Stimulated activated CD8-positive, alpha-beta memory T cell treated with anti-CD3 and anti-CD28 coated beads, Interleukin-15, amount 100 ng/mL, for 48 hours (primary cell): ENCODE measurements at regions not wholly inside any gene's neighbourhood (a gene's known extent, or its start where the extent isn't known, plus 50 kb on each side); places are given as distances from the start of the nearest gene placed in this dataset.
"Not testable (repeated sequence)": the region's sequence is repeated elsewhere in the genome, so short reads cannot be mapped to it uniquely, and the experiment has no call there.

Experiments
- DNase-seq, 2 donors: peaks; one replicate each; pipeline ENCODE4 v3.0.0-alpha.2; 2020; ENCODE audit warnings: low read depth in 2 of 2

DNA sequence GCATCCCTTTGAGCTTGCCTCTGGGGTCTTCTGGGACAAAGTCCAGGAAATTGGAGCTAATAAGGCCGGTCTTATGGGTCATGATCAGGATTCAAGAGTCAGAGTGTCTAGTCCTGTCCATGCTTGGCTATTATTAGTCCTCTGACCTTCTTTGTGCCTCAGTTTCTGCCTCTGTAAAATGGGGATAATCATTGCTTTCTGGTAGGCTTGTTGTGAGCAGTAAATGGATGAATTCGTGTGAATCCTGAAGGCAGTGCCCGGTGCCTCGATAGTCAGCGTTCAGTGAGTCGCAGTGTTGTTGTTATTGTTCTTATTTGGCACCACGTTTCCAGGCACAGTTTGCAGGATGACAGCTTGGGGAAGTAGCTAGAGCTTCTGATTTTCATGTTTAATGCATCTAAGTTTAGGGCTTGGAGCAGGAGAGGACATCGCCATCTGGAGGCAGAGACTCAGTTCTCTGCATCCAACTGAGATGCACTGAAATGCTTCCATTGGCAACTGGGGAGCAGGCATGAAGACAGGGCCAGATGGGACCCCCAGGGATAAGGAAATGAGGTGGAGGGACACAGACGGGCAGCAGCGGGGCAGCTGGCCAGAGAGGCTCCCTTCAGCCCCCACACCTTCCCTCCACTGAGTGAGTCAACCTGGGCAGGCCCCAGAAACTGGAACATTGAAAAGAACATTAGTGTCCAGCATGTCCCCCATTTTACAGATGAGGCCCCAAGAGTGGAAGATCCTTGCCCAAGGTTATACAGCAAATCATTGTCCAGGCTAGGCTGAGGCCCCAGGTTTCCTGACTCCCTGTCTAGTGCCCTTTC lies 160.3 kb downstream of the PTPRU start:
- DNase-seq: no peak

DNA sequence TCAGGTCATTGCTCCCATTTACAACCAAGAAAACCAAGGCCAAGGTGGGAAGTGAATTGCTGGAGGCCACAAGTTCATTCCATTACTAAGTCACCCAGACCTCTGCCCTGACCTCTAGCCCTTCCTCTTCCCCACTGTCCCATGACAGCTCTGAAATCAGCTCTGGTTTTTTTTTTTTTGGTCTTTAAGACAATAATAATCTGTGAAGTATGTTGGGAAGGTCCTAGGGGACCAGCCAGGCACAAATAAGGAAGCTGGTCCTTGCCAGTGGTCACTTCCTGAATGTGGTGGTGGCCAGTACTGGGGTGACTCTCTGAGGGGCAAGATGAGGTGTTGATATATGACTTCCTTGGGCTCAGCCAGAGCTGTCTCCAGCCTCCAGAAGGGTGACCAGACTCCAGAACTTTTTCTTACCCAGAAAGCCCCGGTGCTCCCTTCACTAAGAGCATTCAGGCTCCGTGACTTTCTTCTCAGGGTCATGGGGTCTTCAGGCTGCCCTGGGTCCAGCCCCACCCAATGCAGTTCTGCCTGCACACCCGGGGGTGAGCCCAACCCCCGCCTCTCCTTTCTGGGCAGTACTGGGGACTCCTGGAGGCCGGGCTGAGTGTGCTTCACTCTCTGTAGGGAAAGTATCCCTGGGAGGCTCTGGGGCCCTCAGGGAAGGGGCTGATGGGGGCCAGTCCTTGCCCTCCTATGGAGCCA lies 159.6 kb downstream of the PTPRU start:
- DNase-seq: no peak

DNA sequence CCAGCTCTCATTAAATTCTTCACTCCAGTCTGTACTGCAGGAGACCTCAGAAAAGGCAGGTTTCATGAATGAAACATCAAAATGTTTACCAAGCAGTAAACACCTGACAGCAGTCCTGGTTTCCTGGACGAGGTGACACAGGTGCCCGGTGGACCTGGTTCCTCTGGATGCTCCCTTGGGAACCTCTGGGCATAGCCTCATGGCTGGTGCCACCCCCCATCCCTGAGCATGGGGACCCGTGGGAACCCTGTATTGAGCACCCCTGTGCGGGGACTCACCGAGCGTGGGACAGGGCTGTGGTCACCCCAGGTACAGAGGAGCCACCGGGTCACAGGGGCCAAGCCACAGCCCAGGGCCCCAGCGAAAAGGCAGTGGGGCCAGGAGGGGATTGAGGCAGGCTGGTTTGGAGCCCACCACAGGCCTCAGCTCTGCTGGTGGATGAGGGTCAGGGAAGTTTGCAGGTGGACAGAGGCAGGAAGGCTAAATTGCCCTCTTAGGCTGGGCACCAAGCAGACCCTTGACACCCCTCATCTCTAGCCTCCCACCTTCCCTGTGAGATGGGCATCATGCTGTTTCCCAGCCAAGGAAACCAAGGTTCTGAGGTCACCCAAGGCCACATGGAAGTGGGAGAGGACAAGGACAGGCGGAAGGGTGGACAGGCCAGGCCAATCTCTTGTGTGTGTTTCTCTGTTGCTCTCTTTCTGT lies 158.4 kb downstream of the PTPRU start:
- no peak for DNase-seq

DNA sequence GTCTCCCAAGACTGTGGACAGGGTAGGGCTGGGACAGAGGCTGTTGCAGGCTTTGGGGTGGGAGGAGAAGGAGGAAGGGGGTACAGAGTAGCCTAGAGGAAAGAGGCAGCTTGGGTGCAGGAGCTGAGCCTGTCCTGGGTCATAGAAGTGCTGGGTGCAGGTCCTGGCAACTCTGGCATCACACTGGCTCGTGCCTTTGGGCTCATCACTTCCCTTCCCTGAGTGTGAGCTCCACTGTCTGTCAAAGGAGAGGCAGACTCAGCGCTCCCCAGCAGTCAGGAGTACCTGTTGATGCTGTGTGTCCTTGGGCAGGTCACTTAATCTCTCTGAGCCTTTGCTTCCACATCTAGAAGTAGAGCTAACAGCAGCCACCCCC lies 157.1 kb downstream of the PTPRU start:
- DNase-seq: no peak

DNA sequence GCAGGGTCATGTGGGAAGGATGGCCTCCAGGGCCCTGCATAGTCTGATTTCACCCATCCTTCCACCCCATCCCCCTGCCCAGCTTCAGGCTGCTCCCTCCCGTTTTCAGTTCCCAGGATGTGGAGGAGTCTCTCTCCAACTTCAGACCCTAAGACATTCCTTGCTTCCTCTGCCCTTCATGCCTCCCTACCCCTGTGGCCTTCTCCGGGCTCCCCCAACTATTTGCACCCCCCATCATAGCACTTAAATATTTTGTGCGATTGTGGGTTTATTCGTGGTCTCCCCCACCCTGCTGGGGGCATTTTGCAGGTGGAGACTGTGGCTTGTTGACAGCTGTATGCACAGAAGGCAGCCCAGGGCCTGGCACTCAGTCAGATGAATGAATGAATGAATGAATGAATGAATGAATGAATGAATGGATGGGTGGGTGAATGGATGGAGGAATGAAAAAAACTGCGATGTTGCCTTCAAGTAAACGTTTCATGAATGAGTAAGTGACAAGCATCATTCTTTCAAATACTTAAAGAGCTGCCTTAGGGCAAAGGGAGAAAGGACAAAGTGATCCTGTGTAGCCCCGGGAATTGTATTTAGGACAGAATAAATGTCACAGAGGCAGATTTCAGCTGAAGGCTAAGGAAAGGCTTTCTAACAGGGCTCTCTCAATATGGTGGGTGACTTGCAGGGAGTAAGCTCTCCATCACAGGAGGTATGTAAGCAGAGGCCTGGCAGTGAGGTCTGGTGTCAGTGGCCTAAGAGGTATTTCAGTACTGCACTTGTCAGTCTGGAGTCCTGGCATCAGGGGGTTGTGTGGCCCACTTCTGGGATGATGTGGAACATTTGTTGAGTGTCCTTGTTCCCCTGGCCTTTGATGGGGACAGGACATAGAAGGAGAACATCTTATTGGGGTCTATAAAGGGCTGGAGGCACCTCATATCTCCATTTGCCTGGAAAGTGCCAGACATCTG lies 156.4 kb downstream of the PTPRU start:
- DNase-seq: no peak

DNA sequence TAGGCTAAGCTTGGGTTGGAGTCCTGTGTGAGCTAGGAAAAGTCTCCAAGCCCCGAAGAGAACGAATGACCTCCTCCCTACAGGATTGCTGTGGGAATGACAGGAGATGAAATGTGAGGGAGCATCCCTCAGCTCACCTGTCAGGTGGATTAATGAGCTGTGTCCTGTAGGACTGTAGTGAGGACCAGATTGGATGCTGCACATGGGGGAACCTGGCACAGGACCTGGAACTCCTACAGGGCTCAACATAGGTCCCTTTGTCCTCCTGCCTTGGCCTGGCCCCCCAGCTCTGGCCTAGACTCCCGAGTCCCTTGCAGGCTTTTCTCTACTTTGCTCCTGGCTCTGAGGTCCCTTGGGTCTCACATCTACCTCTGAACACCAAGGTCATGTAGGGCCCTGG lies 155.7 kb downstream of the PTPRU start:
- DNase-seq: no peak

DNA sequence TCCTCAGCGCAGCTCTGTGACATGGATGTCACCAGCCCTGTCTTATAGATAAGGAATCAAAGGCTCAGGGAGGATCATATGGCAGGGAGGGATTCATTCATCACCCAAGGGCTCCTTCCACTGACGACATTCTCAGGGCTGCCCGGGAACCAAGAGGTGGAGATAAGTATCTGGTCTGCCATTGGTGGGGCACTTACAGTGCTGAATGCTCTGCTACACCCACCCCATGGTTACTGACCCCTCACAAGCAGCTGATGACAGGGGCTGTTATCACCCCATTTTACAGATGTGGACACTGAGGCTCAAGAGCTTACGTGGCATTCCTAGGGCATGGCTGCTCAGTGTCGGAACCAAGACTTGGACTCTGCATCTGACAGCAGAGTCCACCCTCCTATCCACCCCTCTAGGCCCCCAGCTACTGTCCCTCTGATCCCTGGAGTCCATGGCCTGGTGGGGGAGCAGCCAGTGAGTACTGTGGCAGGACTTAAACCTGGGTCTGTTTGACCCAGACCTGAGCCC lies 155.1 kb downstream of the PTPRU start:
- DNase-seq: no peak

DNA sequence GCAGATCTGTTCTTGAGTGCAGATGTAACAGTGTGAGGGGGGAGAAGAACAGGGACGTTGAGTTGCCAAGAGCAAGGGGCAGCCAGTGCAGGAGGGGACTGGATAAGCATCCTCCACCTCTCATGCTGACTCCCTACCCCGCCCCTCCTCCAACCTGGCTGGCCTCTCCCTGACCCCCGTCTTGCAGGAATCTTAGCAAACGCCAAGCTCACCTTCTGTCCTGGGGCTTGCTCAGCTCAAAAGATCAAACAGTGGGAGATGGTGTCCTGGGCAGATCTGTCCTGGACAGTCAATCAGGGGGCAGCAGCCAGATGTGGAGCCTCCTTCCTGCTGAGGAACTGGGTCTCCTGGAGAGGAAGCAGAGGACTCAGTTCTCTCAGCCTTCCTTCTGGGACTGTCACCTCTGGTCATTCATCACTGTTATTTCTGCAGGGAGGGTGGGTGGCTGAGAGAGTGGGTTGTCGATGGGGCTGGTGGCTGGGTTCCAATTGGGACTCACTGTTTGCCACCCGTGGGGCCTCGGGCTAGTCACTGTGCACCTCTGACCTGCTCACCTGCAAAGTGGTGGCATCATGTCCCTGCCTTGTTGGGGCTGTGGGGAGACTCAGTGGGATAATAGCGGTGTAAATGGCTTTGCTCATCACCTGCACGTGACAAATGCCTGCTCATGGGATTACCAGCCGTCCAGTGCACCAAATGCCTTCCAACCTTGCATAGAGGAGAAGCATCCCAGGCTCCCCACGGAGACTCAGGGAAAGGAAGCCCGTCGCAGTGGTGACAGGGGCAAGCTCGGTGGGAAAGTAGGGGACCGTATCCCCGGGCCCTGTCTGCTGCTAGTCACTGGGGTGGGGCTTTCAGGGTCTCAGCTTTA lies 154.4 kb downstream of the PTPRU start:
- no peak for DNase-seq

DNA sequence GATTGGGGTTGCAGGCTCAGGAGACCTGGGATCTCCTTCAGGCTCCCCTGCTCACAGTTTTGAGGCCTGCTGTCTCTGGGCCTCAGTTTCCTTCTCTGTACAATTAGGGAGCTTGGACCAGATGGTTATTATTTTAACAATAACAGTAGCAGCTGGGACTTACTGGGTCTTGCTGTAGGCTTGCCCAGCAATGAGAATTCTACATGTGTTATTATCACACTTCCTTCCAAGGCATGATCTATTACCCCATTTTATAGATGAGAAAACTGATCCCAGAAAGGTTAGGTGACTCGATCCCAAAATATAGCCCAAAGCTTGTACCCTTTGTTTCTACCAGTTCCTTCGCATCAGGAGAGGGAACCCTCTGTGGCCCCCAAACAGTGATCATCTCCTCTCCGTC lies 153.8 kb downstream of the PTPRU start:
- no peak for DNase-seq

DNA sequence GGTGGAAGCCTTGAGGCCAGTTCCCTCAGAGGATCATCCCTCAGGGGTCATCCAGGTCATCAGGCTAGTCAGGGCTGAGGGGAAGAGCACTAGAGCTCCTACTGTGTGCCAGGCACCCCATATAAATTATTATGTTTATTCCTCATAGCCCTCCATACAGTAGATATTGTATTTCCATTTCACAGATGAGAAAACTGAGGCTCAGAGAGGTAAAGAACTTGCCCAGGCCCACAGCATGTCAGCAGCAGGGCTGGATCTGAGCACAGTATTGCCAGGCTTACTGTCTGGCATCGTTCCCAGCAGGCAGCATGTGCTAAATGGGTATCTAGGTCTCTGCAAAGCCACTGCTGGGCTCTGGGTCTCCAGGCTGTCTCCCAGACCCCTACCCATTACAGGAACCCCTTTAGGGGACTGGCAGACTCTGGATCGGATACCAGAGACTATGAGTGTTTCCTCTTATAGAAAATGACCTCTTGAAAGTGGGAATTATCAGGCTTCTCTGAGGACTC lies 153.3 kb downstream of the PTPRU start:
- no peak for DNase-seq

DNA sequence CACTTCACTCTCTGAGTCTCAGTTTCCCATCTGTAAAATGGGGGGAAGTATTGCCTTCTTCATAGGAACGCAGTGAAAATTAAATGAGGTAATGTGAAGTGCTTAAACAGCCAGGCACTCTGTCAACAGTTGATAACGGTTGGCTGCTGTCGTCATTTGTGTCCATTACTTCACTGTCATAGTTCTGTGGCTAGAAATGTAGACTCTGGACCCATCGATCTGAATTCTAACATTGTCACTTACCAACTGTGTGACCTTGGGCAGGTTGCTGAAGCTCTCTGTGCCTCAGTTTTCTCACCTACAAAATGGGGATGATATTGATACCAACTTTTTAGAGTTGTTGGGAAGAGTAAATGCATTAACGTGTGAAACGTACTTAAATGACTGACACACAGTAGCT lies 152.6 kb downstream of the PTPRU start:
- no peak for DNase-seq

DNA sequence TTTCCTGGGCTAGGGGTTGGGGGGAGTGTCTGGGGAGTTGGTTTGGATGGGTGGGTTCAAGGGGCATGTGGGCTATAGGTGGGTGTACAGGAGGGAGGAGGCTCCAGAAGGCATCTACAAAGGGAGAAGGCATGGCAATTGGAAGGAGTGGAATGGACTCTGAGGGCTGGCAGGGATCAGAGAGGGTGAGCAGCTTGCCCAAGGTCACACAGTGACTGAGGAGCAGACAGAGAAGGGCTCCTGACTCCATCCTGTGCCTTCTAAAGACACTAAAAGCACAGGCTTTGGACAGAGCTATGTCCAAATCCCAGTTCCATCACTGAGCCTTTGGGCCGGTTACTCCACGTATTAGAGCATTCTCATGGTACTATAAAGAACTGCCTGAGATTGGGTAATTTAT lies 151.8 kb downstream of the PTPRU start:
- DNase-seq: no peak

DNA sequence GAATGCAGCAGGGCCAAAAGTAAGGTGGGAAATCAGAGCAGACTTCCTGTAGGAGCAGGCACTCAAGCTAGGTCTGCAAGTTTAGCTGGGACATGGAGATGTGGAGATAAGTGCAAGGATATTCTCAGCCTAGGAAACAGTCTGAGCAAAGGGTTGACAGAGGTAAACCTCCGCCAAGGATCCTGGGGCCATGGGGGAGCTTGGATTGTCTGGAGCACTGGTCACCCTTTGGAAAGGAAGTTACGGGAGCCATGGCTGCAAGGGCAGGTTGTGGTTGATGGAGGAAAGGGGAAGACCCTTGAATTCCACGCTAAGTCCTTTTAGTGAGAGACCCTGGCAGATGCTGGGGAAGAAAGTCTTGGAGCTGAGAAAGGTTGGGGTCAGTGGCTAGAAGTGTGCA lies 150.9 kb downstream of the PTPRU start:
- DNase-seq: no peak

DNA sequence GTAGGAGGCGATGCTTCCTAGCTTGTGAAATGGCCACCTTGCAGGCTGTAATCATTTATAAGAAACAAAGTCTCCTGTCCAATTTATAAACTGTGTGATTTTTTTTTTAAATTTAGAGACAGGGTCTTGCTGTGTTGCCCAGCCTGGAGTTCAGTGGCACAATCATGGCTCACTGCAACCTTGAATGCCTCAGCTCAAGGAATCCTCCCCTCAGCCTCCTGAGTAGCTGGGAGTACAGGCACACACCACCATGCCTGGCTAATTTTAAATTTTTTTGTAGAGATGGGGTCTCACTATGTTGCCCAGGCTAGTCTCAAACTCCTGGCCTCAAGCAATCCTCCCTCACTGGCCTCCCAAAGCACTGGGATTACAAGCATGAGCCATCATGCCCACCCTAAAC lies 150.1 kb downstream of the PTPRU start:
- not testable (repeated sequence) for DNase-seq

DNA sequence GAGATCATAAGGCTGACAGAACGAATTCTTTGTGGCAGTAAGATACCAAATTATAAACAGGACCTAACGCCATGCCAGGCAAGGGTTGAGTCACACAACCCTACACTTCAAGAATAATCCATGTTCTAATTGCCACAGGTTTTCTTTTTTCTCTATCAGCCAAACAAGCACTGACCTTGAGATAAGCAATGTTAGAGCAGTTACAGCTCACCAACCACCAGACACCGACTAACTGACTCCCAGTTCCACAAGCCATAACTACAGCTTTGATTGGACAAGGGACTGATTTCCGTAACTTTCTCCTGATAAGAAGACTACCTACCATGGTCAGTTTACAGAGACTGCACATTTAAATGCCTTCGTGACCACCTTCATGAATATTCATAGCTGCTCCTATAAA lies 149.6 kb downstream of the PTPRU start:
- no peak for DNase-seq

DNA sequence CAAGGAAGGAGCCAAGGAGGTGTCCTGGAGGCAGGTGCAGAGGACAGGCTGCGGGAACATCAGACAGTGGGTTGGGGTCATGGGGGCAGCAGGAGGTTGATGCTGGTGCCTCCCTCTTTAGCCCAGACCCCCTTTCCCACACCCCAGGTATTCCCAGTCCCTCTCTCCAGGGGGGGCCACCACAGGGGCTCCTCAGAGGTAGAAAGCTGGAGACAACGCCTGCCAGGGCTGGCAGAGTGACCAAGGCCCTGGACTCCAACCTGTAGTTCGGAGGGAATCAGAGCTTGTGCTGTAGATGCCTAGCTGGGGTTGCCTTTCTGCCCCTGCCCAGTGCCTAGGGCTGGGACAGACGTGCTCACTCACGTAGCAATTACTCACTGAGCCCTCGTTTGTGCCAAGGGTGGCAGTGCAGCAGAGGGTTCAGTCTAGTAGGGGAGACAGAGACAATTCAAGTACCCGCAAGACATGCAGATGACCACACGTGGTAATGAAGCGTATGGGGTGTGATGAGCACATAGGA lies 148.2 kb downstream of the PTPRU start:
- DNase-seq: no peak

DNA sequence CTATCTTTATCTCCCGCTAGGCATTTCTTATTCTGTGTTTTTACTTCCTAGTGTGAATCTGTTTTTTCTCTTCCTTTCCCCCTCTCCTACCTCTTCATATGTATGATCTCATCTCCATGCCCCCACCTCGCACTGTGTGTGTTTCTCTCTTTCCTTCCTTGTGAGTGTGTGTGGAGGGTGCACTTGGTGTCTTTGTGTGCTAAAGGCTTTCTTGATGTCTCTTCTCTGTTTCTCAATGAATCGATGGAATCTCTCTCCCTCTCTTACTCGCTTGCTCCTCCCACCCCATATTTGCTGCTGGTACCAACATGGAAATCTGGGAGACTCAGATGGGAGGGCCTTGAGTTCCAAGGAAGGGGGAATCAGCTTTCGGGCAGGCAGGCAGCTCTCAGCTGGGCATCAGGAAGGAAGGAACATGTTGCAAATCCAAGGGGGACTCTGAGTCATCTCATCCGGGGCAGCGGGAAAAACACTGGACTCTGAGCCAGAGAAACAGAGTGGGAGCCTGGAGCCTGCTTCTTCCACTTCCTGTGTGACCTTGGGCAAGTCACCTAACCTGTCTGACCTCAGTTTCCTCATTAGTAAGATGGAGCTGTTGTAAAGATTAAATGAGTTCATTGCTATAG lies 147.5 kb downstream of the PTPRU start:
- DNase-seq: no peak

DNA sequence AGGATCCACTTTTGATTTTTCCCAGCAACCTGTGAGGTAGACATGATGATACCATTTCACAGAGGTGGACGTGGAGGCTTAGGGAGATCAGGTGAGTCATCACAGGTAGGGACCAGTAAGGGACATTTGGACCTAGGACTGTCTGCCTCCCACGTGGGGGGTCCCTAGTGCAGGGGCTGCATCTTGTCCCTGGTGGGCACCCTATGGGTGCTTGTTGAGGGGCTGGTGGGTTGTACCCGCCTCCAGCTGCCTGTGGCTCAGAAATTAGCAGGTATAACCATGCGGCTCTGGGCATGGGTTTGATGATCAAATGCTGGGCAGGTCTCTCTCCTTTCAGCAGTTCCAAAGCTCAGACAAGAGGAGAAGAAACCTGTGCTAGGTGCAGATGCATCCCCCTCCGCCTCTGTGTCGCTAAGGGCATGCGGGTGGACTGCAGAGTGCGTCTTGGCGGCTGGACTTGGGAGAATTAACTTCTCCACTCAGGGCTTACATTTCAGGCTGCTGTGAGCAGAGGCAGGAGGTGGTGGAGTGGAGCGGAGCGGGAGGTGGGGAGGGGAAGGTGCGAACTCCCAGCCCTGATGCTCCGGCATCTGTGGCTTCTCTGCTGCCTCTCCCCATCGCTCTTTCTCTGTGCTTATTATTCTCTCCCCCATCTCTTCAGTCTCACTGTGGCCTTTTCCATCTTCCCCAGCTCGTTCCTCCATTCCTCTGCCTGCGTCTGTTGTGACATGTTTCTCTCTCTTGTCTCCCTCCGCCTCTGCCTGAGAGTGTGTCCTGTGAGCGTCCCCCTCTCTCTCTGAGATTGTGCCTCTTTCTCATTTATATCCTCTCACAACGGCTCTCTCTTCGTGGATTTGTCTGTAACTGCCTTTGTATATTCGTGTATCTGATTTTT lies 146.8 kb downstream of the PTPRU start:
- no peak for DNase-seq

DNA sequence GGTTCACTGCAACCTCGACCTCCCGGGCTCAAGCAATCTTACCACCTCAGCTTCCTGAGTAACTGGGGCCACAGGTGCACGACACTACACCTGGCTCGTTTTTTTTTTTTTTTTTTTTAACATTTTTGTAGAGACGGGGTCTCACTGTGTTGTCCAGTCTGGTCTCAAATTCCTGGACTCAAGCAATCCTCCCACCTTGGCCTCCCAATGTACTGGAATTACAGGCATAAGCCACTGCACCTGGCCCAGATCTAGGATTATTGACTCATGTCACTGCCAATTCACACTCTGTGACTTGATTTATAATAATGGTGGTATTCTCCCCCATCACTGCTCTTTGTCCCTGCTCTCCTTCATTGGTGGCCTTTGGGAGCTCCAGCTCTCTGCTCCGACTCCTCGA lies 145.1 kb downstream of the PTPRU start:
- DNase-seq: no peak
